Tibial nerve (tissue), 4 donors: ENCODE measurements at regions not wholly inside any gene's neighbourhood (a gene's known extent, or its start where the extent isn't known, plus 50 kb on each side); places are given as distances from the start of the nearest gene placed in this dataset.

Experiments used
- DNase-seq, 2 donors: peaks; one replicate each; pipeline ENCODE4 v3.0.0-alpha.2; 2019; ENCODE audit warnings: low spot score in 2 of 2
- H3K27ac ChIP-seq, 4 donors: fragments of 200-600 bp; sonication (generic) in 3 of 4; one replicate each; pipeline ENCODE4 v1.5.1; 2017 to 2019; ENCODE audit warnings: mild to moderate bottlenecking in 1 of 4
- H3K27me3 ChIP-seq, 2 donors: fragments of 200-600 bp; sonication (generic) in 1 of 2; one replicate each; pipeline versions ENCODE4 v1.5.1 to v1.6.0; 2017 to 2019
- H3K36me3 ChIP-seq, 3 donors: fragments of 200-600 bp; sonication (generic); one replicate each; pipeline ENCODE4 v1.5.1; 2018 to 2019
- H3K4me1 ChIP-seq, 4 donors: fragments of 200-600 bp; sonication (generic) in 3 of 4; one replicate each; pipeline ENCODE4 v1.5.1; 2017 to 2019
- H3K4me3 ChIP-seq, 4 donors: fragments of 200-600 bp; sonication (generic) in 3 of 4; one replicate each; pipeline ENCODE4 v1.5.1; 2017 to 2019; ENCODE audit warnings: mild to moderate bottlenecking in 1 of 4, moderate library complexity in 1 of 4
- H3K9me3 ChIP-seq, 4 donors: fragments of 200-600 bp; sonication (generic) in 3 of 4; one replicate each; pipeline ENCODE4 v1.5.1; 2017 to 2019
- CTCF ChIP-seq, 5 experiments: fragments of 200-600 bp in 3 of 5; fragments of 450-650 bp in 2 of 5; sonication (generic) in 3 of 5; IDR thresholded peaks; one replicate each; pipeline ENCODE4 v1.5.1; 2016 to 2019; ENCODE audit warnings: antibody characterized with exemption in 5 of 5, mild to moderate bottlenecking in 3 of 5, moderate library complexity in 2 of 5
- EP300 ChIP-seq, 2 donors: sonication (generic); formaldehyde crosslinking; IDR thresholded peaks; one replicate each; pipeline ENCODE4 v1.6.1; 2017; ENCODE audit warnings: antibody characterized with exemption in 2 of 2, mild to moderate bottlenecking in 1 of 2
- POLR2A ChIP-seq, 2 donors: fragments of 450-650 bp; IDR thresholded peaks; one replicate each; pipeline ENCODE4 v1.6.1; 2017; ENCODE audit warnings: antibody characterized with exemption in 2 of 2, mild to moderate bottlenecking in 2 of 2, moderate library complexity in 2 of 2
- WGBS, 2 donors: methylation state at CpG; one replicate each; pipeline ENCODE4 v1.1.5; 2018; 5-methylcytosine and 5-hydroxymethylcytosine counted together

GRCh38 chr9:89923961-89924504 is 319.2 kb downstream of the GADD45G start:
- Histone ChIP-seq H3K27me3 (no peaks in the 10 kb centered on the region), H3K4me1 (peaks cover 0 to 17% (median 2%) of the 10 kb centered on the region in 4 donors), H3K4me3 (no peak overlapping the region), H3K9me3 (no peaks in the 10 kb centered on the region), H3K27ac (no peak overlapping the region), H3K36me3 (no peaks in the 10 kb centered on the region)
- WGBS, 2 donors = 60 to 63% methylated on average over 12 of the region's 12 CpGs
- no peak for TF ChIP-seq POLR2A (IDR thresholded peaks at IDR 0.05)
- no peak for DNase-seq

- Histone ChIP-seq H3K27ac (no peak overlapping the region), H3K36me3 (no peaks in the 10 kb centered on the region), H3K9me3 (no peaks in the 10 kb centered on the region), H3K4me1 (peaks cover 0 to 23% (median 2%) of the 10 kb centered on the region in 4 donors), H3K27me3 (no peaks in the 10 kb centered on the region), H3K4me3 (no peak overlapping the region)
- no peak for TF ChIP-seq CTCF (IDR thresholded peaks at IDR 0.05)
- no peak for TF ChIP-seq POLR2A (IDR thresholded peaks at IDR 0.05)
- WGBS, 2 donors = 91 to 95% methylated on average over 2 of the region's 2 CpGs
- DNase-seq = no peak
These were observed 319.8 kb downstream of the GADD45G start for GRCh38 chr9:89924611-89925010.

GRCh38 chr9:89926167-89926566 is 321.4 kb downstream of the GADD45G start:
- no peak overlapping the region for H3K4me3 ChIP-seq
- H3K4me1 ChIP-seq = peaks cover 0 to 32% (median 2%) of the 10 kb centered on the region in 4 donors
- no peak for TF ChIP-seq POLR2A (IDR thresholded peaks at IDR 0.05)
- no peak for TF ChIP-seq EP300 (IDR thresholded peaks at IDR 0.05)
- TF ChIP-seq CTCF (IDR thresholded peaks at IDR 0.05) = no peak
- H3K9me3 ChIP-seq = no peaks in the 10 kb centered on the region
- H3K36me3 ChIP-seq = no peaks in the 10 kb centered on the region
- no peak overlapping the region for H3K27ac ChIP-seq
- 54 to 58% methylated on average over 5 of the region's 5 CpGs for WGBS, 2 donors
- no peak for DNase-seq
- H3K27me3 ChIP-seq = no peaks in the 10 kb centered on the region

GRCh38 chr9:89926691-89927220 is 321.9 kb downstream of the GADD45G start:
- TF ChIP-seq CTCF (IDR thresholded peaks at IDR 0.05) (no peak), EP300 (IDR thresholded peaks at IDR 0.05) (no peak), POLR2A (IDR thresholded peaks at IDR 0.05) (no peak)
- Histone ChIP-seq H3K9me3 (no peaks in the 10 kb centered on the region), H3K27me3 (no peaks in the 10 kb centered on the region), H3K4me1 (peaks cover 0 to 32% (median 2%) of the 10 kb centered on the region in 4 donors), H3K4me3 (no peak overlapping the region), H3K36me3 (no peaks in the 10 kb centered on the region), H3K27ac (no peak overlapping the region)
- WGBS, 2 donors = 52 to 54% methylated on average over 7 of the region's 7 CpGs
- DNase-seq = no peak

- TF ChIP-seq CTCF (IDR thresholded peaks at IDR 0.05) (no peak), EP300 (IDR thresholded peaks at IDR 0.05) (no peak), POLR2A (IDR thresholded peaks at IDR 0.05) (no peak)
- WGBS, 2 donors = 37 to 85% methylated on average over 1 of the region's 1 CpG
- Histone ChIP-seq H3K4me3 (no peak overlapping the region), H3K36me3 (no peaks in the 10 kb centered on the region), H3K27ac (no peak overlapping the region), H3K9me3 (no peaks in the 10 kb centered on the region), H3K4me1 (peaks cover 0 to 32% (median 2%) of the 10 kb centered on the region in 4 donors), H3K27me3 (no peaks in the 10 kb centered on the region)
- no peak for DNase-seq
These were observed 323.3 kb downstream of the GADD45G start for GRCh38 chr9:89928106-89928505.
